NT2/D1 (cell line): ENCODE measurements at regions not wholly inside any gene's neighbourhood (a gene's known extent, or its start where the extent isn't known, plus 50 kb on each side); places are given as distances from the start of the nearest gene placed in this dataset.
"Not testable (repeated sequence)": the region's sequence is repeated elsewhere in the genome, so short reads cannot be mapped to it uniquely, and the experiment has no call there.

Experiments
- SUZ12 ChIP-seq: IDR thresholded peaks from 2 replicates; pipeline ENCODE4 v1.6.1; 2011; ENCODE audit not compliant: insufficient read length, insufficient read depth; ENCODE audit errors: extremely low read depth
- YY1 ChIP-seq: IDR thresholded peaks from 2 replicates; pipeline ENCODE4 v1.6.1; 2011; ENCODE audit not compliant: insufficient read length, insufficient read depth
- ZNF274 ChIP-seq: IDR thresholded peaks from 2 replicates; pipeline ENCODE4 v1.6.1; 2011; ENCODE audit warnings: mild to moderate bottlenecking, low read depth, low read length

DNA sequence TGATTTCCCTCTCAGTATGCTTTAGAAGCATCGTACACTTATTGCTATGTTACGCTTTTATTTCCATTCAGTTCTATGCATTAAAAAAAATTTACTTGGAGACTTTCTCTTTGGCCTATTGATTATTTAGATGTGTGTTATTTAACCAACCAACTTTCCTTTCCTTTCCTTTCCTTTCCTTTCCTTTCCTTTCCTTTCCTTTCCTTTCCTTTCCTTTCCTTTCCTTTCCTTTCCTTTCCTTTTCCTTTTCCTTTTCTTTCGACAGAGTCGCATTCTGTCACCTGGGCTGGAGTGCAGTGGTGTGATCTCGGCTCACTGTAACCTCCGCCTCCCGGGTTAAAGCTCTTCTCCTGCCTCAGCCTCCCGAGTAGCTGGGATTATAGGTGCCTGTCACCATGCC, 502.7 kb upstream of the LARGE1 start:
- not testable (repeated sequence) for TF ChIP-seq YY1, SUZ12, ZNF274
